Lower leg skin (tissue), 3 donors: ENCODE measurements at regions not wholly inside any gene's neighbourhood (a gene's known extent, or its start where the extent isn't known, plus 50 kb on each side); places are given as distances from the start of the nearest gene placed in this dataset.

Experiments
- CTCF ChIP-seq, 3 donors: fragments of 450-650 bp; IDR thresholded peaks; one replicate each; pipeline ENCODE4 v1.5.1; 2016; ENCODE audit warnings: antibody characterized with exemption in 3 of 3, mild to moderate bottlenecking in 3 of 3, moderate library complexity in 2 of 3
- POLR2A ChIP-seq, 2 donors: fragments of 450-650 bp; IDR thresholded peaks; one replicate each; pipeline ENCODE4 v1.6.1; 2016 to 2017; ENCODE audit warnings: antibody characterized with exemption in 2 of 2, mild to moderate bottlenecking in 1 of 2, moderate library complexity in 1 of 2

GRCh38 chr5:143752165-143752850 lies 59.7 kb upstream of the HMHB1 start:
- TF ChIP-seq CTCF (IDR thresholded peaks at IDR 0.05): no peak
- no peak for TF ChIP-seq POLR2A (IDR thresholded peaks at IDR 0.05)
